NCI-H82 (cell line): ENCODE measurements at regions not wholly inside any gene's neighbourhood (a gene's known extent, or its start where the extent isn't known, plus 50 kb on each side); places are given as distances from the start of the nearest gene placed in this dataset.

ENCODE experiments used
- DNase-seq: peaks from one replicate; lab custom pipeline; 2025; lab: John Stamatoyannopoulos, UW

- DNase-seq: no peak
Measured at GRCh38 chr1:4581807-4582206, 72.6 kb upstream of the AJAP1 start.

GRCh38 chr1:4584449-4584848 is 70.0 kb upstream of the AJAP1 start:
- peak; percentile 91 for DNase-seq

- DNase-seq: peak; percentile 27
Measured at GRCh38 chr1:4585216-4585615, 69.2 kb upstream of the AJAP1 start.

GRCh38 chr1:4585705-4586104 is 68.7 kb upstream of the AJAP1 start:
- no peak for DNase-seq

GRCh38 chr1:4586611-4587160 is 67.7 kb upstream of the AJAP1 start:
- DNase-seq: no peak

GRCh38 chr1:4587721-4588120 is 66.7 kb upstream of the AJAP1 start:
- no peak for DNase-seq

GRCh38 chr1:4590756-4591155 is 63.7 kb upstream of the AJAP1 start:
- no peak for DNase-seq

- DNase-seq: no peak
Measured at GRCh38 chr1:4591926-4592325, 62.5 kb upstream of the AJAP1 start.

- DNase-seq: no peak
Measured at GRCh38 chr1:4593106-4593505, 61.3 kb upstream of the AJAP1 start.

- no peak for DNase-seq
Measured at GRCh38 chr1:4594286-4594991, 60.0 kb upstream of the AJAP1 start.

GRCh38 chr1:4595341-4596225 is 58.8 kb upstream of the AJAP1 start:
- no peak for DNase-seq

- DNase-seq: no peak
Measured at GRCh38 chr1:4596486-4596885, 57.9 kb upstream of the AJAP1 start.

- DNase-seq: no peak
Measured at GRCh38 chr1:4597020-4597419, 57.4 kb upstream of the AJAP1 start.

GRCh38 chr1:4598561-4598960 is 55.8 kb upstream of the AJAP1 start:
- DNase-seq: no peak

- DNase-seq: no peak
Measured at GRCh38 chr1:4599521-4599920, 54.9 kb upstream of the AJAP1 start.

- DNase-seq: no peak
Measured at GRCh38 chr1:4599951-4600481, 54.4 kb upstream of the AJAP1 start.

- DNase-seq: no peak
Measured at GRCh38 chr1:4600615-4601460, 53.6 kb upstream of the AJAP1 start.

- DNase-seq: no peak
Measured at GRCh38 chr1:4601941-4602340, 52.5 kb upstream of the AJAP1 start.

GRCh38 chr1:4602462-4603294 is 51.7 kb upstream of the AJAP1 start:
- DNase-seq: no peak

- no peak for DNase-seq
Measured at GRCh38 chr1:4603295-4604110, 50.9 kb upstream of the AJAP1 start.
